Urinary bladder (tissue), 3 donors: ENCODE measurements at regions not wholly inside any gene's neighbourhood (a gene's known extent, or its start where the extent isn't known, plus 50 kb on each side); places are given as distances from the start of the nearest gene placed in this dataset.
"Not testable (repeated sequence)": the region's sequence is repeated elsewhere in the genome, so short reads cannot be mapped to it uniquely, and the experiment has no call there.

Experiments used
- DNase-seq: peaks from one replicate; pipeline ENCODE4 v3.0.0-alpha.2; 2015; ENCODE audit errors: extremely low spot score
- H3K27ac ChIP-seq: one replicate; pipeline ENCODE4 v1.5.1; 2013; ENCODE audit warnings: low read depth, mild to moderate bottlenecking, moderate library complexity
- H3K36me3 ChIP-seq: one replicate; pipeline ENCODE4 v1.6.1; 2013; ENCODE audit warnings: mild to moderate bottlenecking, moderate library complexity; ENCODE audit not compliant: insufficient read depth
- H3K4me1 ChIP-seq: one replicate; pipeline ENCODE4 v1.6.1; 2013; ENCODE audit warnings: mild to moderate bottlenecking, moderate library complexity; ENCODE audit not compliant: insufficient read depth
- H3K4me3 ChIP-seq: one replicate; pipeline ENCODE4 v1.5.1; 2013; ENCODE audit warnings: low read depth, low read length
- WGBS: extraction: QIAGEN DNeasy Blood & Tissue Kit; methylation state at CpG from one replicate; pipeline ENCODE4 v1.1.7; 2013; 5-methylcytosine and 5-hydroxymethylcytosine counted together
- donor health status: healthy with polysubstance abuse.
- donor health status: healthy.

GRCh38 chr6:82419132-82419581 is 55.5 kb downstream of the TPBG start:
- Histone ChIP-seq H3K4me3 (no peak overlapping the region), H3K36me3 (no peaks in the 10 kb centered on the region), H3K27ac (no peak overlapping the region), H3K4me1 (no peaks in the 10 kb centered on the region)
- 78% methylated on average over 3 of the region's 3 CpGs for WGBS
- DNase-seq: no peak

GRCh38 chr6:82419859-82420258 is 56.2 kb downstream of the TPBG start:
- Histone ChIP-seq H3K27ac (no peak overlapping the region), H3K4me3 (no peak overlapping the region), H3K36me3 (no peaks in the 10 kb centered on the region), H3K4me1 (no peaks in the 10 kb centered on the region)
- WGBS: 59% methylated on average over 1 of the region's 1 CpG
- no peak for DNase-seq

GRCh38 chr6:82430611-82431010 is 67.0 kb downstream of the TPBG start:
- Histone ChIP-seq H3K4me1 (no peaks in the 10 kb centered on the region), H3K36me3 (no peaks in the 10 kb centered on the region), H3K27ac (no peak overlapping the region), H3K4me3 (no peak overlapping the region)
- no peak for DNase-seq

GRCh38 chr6:82436740-82437139 is 73.1 kb downstream of the TPBG start:
- no peak overlapping the region for H3K4me3 ChIP-seq
- no peaks in the 10 kb centered on the region for H3K4me1 ChIP-seq
- no peaks in the 10 kb centered on the region for H3K36me3 ChIP-seq
- no peak overlapping the region for H3K27ac ChIP-seq
- DNase-seq: no peak
- WGBS: 79% methylated on average over 2 of the region's 2 CpGs

GRCh38 chr6:82437701-82438100 is 74.1 kb downstream of the TPBG start:
- H3K36me3 ChIP-seq: no peaks in the 10 kb centered on the region
- no peak overlapping the region for H3K27ac ChIP-seq
- no peak for DNase-seq
- H3K4me3 ChIP-seq: no peak overlapping the region
- no peaks in the 10 kb centered on the region for H3K4me1 ChIP-seq

GRCh38 chr6:82441047-82441855 is 77.6 kb downstream of the TPBG start:
- no peak for DNase-seq
- Histone ChIP-seq H3K27ac (no peak overlapping the region), H3K4me3 (no peak overlapping the region), H3K4me1 (no peaks in the 10 kb centered on the region), H3K36me3 (no peaks in the 10 kb centered on the region)
- 63% methylated on average over 3 of the region's 3 CpGs for WGBS

DNA sequence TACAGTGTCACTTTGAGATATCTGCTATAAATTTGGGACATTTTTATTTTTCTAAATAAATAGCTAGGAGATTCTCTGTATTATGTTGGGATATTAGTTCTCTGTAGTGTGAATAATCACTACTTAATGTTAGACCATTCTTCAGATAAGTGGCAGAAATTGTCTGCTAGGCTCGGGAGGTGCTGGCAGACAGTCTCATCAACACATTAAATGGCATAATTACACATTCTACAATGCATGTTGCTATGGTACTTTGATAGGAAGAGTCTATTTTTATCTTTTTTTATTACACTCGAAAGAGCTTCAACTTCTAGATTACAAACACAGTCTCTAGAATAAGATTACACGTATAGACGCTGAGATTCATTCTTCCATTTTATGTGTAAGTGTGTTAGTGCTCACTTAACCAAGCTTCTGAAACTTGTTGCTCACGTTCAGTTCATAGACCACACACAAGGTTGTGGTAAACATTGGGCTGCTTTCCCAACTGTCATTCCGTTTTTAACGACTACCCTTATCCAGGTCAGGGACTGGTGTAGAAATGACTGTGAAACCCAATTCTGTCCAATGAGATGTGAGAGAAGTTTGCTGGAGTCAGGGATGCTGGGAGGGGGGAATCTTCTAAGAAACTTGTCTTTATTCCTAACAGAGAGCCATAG is 78.6 kb downstream of the TPBG start:
- WGBS: 59% methylated on average over 7 of the region's 7 CpGs
- no peak overlapping the region for H3K4me3 ChIP-seq
- H3K4me1 ChIP-seq: no peaks in the 10 kb centered on the region
- no peak for DNase-seq
- no peaks in the 10 kb centered on the region for H3K36me3 ChIP-seq
- H3K27ac ChIP-seq: no peak overlapping the region

DNA sequence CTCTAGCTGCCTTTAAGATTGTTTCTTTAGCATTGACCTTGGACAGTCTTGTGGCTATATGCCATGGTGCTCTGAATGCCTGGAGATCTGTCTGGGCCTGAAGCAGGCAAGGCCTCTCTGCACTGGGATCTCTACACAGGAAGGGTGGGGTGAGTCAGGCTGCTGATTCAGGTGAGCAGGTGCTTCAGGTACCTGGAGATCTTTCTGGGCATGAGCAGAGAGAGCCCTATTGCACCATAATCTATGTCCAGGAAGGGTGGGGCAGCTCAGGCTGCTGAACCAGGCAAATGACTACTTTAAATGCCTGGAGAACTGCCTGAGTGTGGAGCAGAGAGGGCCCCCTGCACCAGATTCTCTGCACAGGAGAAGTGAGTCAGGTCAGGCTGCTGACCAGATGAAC is 94.5 kb downstream of the TPBG start:
- DNase-seq: no peak
- Histone ChIP-seq H3K27ac (no peak overlapping the region), H3K4me3 (no peak overlapping the region), H3K4me1 (no peaks in the 10 kb centered on the region), H3K36me3 (no peaks in the 10 kb centered on the region)

GRCh38 chr6:82458705-82459104 is 95.1 kb downstream of the TPBG start:
- Histone ChIP-seq H3K36me3 (no peaks in the 10 kb centered on the region), H3K27ac (no peak overlapping the region), H3K4me3 (no peak overlapping the region), H3K4me1 (no peaks in the 10 kb centered on the region)
- WGBS: 83% methylated on average over 2 of the region's 2 CpGs
- DNase-seq: no peak

GRCh38 chr6:82461536-82461935 is 97.9 kb downstream of the TPBG start:
- 91% methylated on average over 1 of the region's 1 CpG for WGBS
- no peak overlapping the region for H3K27ac ChIP-seq
- no peak for DNase-seq
- H3K36me3 ChIP-seq: no peaks in the 10 kb centered on the region
- no peaks in the 10 kb centered on the region for H3K4me1 ChIP-seq
- no peak overlapping the region for H3K4me3 ChIP-seq

DNA sequence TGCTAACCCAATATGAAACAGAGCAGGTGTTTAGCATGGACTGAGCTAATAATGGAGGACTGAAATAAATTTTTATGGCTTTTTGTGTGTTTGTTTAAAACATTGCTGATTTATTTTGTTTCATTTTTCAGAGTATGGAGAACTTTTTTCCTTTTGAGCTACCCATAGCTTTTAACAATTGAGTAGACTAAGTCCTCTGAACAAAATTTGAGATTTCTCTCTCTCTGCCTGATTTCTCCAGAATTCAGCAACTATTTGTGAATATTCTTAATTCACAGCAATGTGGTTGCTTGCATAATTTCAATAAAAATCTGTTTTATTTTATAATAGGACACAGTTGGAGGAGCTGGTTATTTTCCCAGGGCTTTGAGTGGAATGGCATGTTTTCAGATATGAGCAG is 103.7 kb downstream of the TPBG start:
- Histone ChIP-seq H3K4me3 (no peak overlapping the region), H3K27ac (no peak overlapping the region)
- DNase-seq: no peak

GRCh38 chr6:82470123-82470522 is 106.5 kb downstream of the TPBG start:
- not testable (repeated sequence) for H3K4me1 ChIP-seq, H3K27ac ChIP-seq, DNase-seq, H3K4me3 ChIP-seq, H3K36me3 ChIP-seq
- WGBS: 97% methylated on average over 8 of the region's 8 CpGs

More for the DNA sequence above, 103.7 kb downstream of the TPBG start:
- H3K36me3 ChIP-seq: no peaks in the 10 kb centered on the region
- H3K4me1 ChIP-seq: no peaks in the 10 kb centered on the region

- DNase-seq, H3K36me3 ChIP-seq, H3K4me3 ChIP-seq, H3K27ac ChIP-seq, H3K4me1 ChIP-seq: not testable (repeated sequence)
- WGBS: 95% methylated on average over 5 of the region's 5 CpGs
Measured at GRCh38 chr6:82475106-82475505, 111.5 kb downstream of the TPBG start.

DNA sequence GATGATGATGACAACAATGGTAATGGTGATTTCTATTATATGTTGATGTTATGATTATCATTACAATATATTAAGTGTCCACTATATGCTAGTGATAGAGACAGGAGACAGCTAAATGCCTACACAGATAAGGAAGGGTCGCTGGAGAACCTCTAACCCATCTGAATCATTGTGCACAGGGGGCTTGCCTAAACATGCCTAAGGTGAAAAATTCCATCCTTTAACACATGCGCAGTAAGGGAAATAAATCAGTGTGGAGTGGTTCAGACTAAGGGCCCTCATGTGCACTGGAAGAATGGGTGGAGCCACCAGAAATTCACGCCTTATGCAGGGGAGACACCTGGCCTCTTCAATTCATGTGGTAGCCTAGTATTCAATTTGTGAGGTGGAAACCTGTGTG is 120.4 kb downstream of the TPBG start:
- no peaks in the 10 kb centered on the region for H3K36me3 ChIP-seq
- H3K4me3 ChIP-seq: no peak overlapping the region
- no peak overlapping the region for H3K27ac ChIP-seq
- H3K4me1 ChIP-seq: no peaks in the 10 kb centered on the region
- WGBS: 80% methylated on average over 3 of the region's 3 CpGs
- DNase-seq: no peak
